HK-2 (cell line): ENCODE measurements at regions not wholly inside any gene's neighbourhood (a gene's known extent, or its start where the extent isn't known, plus 50 kb on each side); places are given as distances from the start of the nearest gene placed in this dataset.
"Not testable (repeated sequence)": the region's sequence is repeated elsewhere in the genome, so short reads cannot be mapped to it uniquely, and the experiment has no call there.

Experiments used
- DNase-seq: peaks from one replicate; pipeline ENCODE4 v3.0.0-alpha.2; 2018; ENCODE audit not compliant: unreplicated experiment

DNA sequence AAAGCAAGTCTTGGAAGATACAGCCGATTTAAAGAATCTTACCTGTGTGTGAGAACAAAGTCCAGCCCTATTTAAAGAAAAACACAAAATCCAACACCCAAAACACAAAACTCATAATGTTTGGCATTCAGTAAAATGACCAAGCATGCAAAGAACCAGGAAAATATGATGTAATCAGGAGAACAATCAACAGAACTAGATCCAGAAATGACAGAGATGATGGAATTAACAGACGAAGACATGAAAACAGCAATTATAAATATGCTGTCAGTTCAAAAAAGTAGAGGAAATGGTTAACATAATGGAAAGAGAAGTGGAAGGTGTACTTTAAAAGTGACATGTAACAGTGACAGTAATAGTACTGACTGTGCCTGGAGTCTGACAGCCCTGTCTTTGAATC lies 56.1 kb upstream of the ERV3-1 start:
- not testable (repeated sequence) for DNase-seq

DNA sequence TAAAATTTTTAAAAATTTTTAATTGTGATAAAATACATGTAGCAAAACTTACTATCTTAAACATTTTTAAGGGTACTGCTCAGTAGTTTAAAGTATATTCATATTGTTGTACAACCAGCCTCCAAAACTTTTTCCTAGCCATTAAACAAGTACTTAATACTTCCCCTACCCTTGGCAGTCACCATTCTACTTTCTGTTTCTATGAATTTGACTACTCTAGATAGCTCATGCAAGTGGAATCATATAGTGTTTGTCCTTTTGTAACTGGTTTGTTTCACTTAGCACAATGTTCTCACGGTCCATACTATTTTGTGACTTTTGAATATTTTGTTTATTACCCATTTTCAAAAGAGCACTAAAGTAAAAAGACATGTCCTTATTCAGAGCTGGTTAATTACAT lies 52.8 kb upstream of the ERV3-1 start:
- DNase-seq = not testable (repeated sequence)
